Skeletal muscle satellite cell (primary cell): ENCODE measurements at regions not wholly inside any gene's neighbourhood (a gene's known extent, or its start where the extent isn't known, plus 50 kb on each side); places are given as distances from the start of the nearest gene placed in this dataset.
"Not testable (repeated sequence)": the region's sequence is repeated elsewhere in the genome, so short reads cannot be mapped to it uniquely, and the experiment has no call there.

Experiments
- H3K27me3 ChIP-seq: 2 replicates; pipeline ENCODE4 v1.7.0; 2013; ENCODE audit warnings: low read length; ENCODE audit not compliant: control insufficient read depth, insufficient read depth
- H3K36me3 ChIP-seq: 2 replicates; pipeline ENCODE4 v1.7.0; 2013; ENCODE audit warnings: mild to moderate bottlenecking, control low read depth, low read length; ENCODE audit not compliant: insufficient read depth
- H3K4me1 ChIP-seq: 2 replicates; pipeline ENCODE4 v1.7.0; 2013; ENCODE audit warnings: low read length; ENCODE audit not compliant: control insufficient read depth, insufficient read depth
- H3K4me2 ChIP-seq: 2 replicates; pipeline ENCODE4 v1.7.0; 2013; ENCODE audit warnings: mild to moderate bottlenecking, low read length
- H3K4me3 ChIP-seq: 2 replicates; pipeline ENCODE4 v1.7.0; 2013; ENCODE audit warnings: low read length
- H3K9ac ChIP-seq: 2 replicates; pipeline ENCODE4 v1.7.0; 2013; ENCODE audit warnings: mild to moderate bottlenecking, low read depth, low read length, moderate library complexity
- H3K9me3 ChIP-seq: replicated peaks from 2 replicates; pipeline ENCODE4 v1.7.0; 2013; ENCODE audit warnings: mild to moderate bottlenecking, control low read depth, low read length

DNA sequence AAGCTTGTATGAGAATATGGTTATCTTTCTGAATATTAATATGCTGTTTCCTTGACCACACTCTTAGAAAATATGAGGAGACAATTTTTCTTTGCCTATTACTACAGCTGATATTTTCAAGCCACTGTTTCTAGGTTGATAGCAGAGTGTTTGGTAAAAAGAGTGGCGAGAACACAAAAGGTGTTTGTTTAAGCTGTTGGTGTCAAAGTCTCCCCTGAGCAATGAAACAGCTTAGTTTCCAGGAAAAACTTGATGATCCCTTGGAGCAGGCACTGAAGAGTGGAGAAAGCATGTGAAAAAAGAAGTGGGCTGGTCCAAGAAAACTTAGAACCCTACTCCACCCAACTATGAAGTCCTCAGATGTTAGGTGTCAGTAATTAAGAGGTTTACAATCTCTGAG lies 182.7 kb downstream of the TFAP2B start:
- Histone ChIP-seq H3K4me1 (no peaks in the 10 kb centered on the region), H3K9me3 (no peaks in the 10 kb centered on the region), H3K27me3 (no peaks in the 10 kb centered on the region), H3K9ac (no peak overlapping the region), H3K36me3 (no peaks in the 10 kb centered on the region), H3K4me2 (no peak overlapping the region), H3K4me3 (no peak overlapping the region)

- Histone ChIP-seq H3K27me3 (no peaks in the 10 kb centered on the region), H3K9ac (no peak overlapping the region), H3K9me3 (no peaks in the 10 kb centered on the region), H3K36me3 (no peaks in the 10 kb centered on the region), H3K4me1 (no peaks in the 10 kb centered on the region), H3K4me2 (no peak overlapping the region), H3K4me3 (no peak overlapping the region)
These were observed 185.7 kb downstream of the TFAP2B start for GRCh38 chr6:51004380-51004779.

GRCh38 chr6:51005779-51006178 lies 187.1 kb downstream of the TFAP2B start:
- Histone ChIP-seq H3K27me3 (no peaks in the 10 kb centered on the region), H3K4me1 (no peaks in the 10 kb centered on the region), H3K36me3 (no peaks in the 10 kb centered on the region), H3K9me3 (no peaks in the 10 kb centered on the region), H3K4me3 (no peak overlapping the region), H3K4me2 (no peak overlapping the region), H3K9ac (no peak overlapping the region)

GRCh38 chr6:51007237-51007636 lies 188.6 kb downstream of the TFAP2B start:
- no peak overlapping the region for H3K9ac ChIP-seq
- H3K4me1 ChIP-seq, result no peaks in the 10 kb centered on the region
- no peaks in the 10 kb centered on the region for H3K27me3 ChIP-seq
- H3K36me3 ChIP-seq, result no peaks in the 10 kb centered on the region
- no peak overlapping the region for H3K4me3 ChIP-seq
- no peak overlapping the region for H3K4me2 ChIP-seq
- no peaks in the 10 kb centered on the region for H3K9me3 ChIP-seq

- not testable (repeated sequence) for H3K4me3 ChIP-seq, H3K4me1 ChIP-seq, H3K9me3 ChIP-seq, H3K4me2 ChIP-seq, H3K9ac ChIP-seq, H3K36me3 ChIP-seq, H3K27me3 ChIP-seq
These were observed 190.0 kb downstream of the TFAP2B start for GRCh38 chr6:51008693-51009092.

GRCh38 chr6:51013376-51013775 lies 194.7 kb downstream of the TFAP2B start:
- no peaks in the 10 kb centered on the region for H3K9me3 ChIP-seq

GRCh38 chr6:51015394-51015793 lies 196.7 kb downstream of the TFAP2B start:
- no peaks in the 10 kb centered on the region for H3K9me3 ChIP-seq
- no peaks in the 10 kb centered on the region for H3K4me1 ChIP-seq
- H3K4me2 ChIP-seq, result no peak overlapping the region
- H3K27me3 ChIP-seq, result no peaks in the 10 kb centered on the region
- H3K4me3 ChIP-seq, result no peak overlapping the region
- no peaks in the 10 kb centered on the region for H3K36me3 ChIP-seq
- no peak overlapping the region for H3K9ac ChIP-seq

More at GRCh38 chr6:51013376-51013775, 194.7 kb downstream of the TFAP2B start:
- no peaks in the 10 kb centered on the region for H3K4me1 ChIP-seq
- H3K4me2 ChIP-seq, result no peak overlapping the region
- H3K27me3 ChIP-seq, result no peaks in the 10 kb centered on the region
- H3K9ac ChIP-seq, result no peak overlapping the region
- no peaks in the 10 kb centered on the region for H3K36me3 ChIP-seq
- H3K4me3 ChIP-seq, result no peak overlapping the region

DNA sequence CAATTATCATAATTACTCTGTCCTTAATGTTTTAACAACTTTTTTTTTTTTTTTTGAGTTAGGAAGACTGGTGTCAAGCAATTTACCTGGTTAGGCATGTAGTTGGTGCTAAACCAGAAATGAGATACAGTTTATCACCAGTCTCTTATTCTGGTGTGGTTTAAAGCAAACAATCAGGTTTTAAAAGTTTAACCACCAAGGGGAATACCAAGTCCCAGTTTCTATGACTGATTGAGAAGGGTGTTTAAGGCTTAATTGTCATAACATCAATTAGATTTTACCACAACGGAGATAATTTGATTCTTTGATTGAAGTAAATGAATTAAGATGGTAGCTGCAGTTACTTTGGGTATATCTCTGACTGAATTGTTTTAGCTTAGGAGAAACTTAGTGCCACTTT lies 197.8 kb downstream of the TFAP2B start:
- Histone ChIP-seq H3K4me3 (no peak overlapping the region), H3K9ac (no peak overlapping the region), H3K9me3 (no peaks in the 10 kb centered on the region), H3K4me2 (no peak overlapping the region), H3K4me1 (no peaks in the 10 kb centered on the region), H3K27me3 (no peaks in the 10 kb centered on the region), H3K36me3 (no peaks in the 10 kb centered on the region)

GRCh38 chr6:51019806-51020205 lies 201.1 kb downstream of the TFAP2B start:
- Histone ChIP-seq H3K27me3 (no peaks in the 10 kb centered on the region), H3K36me3 (no peaks in the 10 kb centered on the region), H3K9ac (no peak overlapping the region), H3K4me2 (no peak overlapping the region), H3K9me3 (no peaks in the 10 kb centered on the region), H3K4me1 (peaks cover 7% of the 10 kb centered on the region), H3K4me3 (no peak overlapping the region)

GRCh38 chr6:51021171-51021570 lies 202.5 kb downstream of the TFAP2B start:
- no peaks in the 10 kb centered on the region for H3K36me3 ChIP-seq
- no peaks in the 10 kb centered on the region for H3K27me3 ChIP-seq
- H3K4me1 ChIP-seq, result peaks cover 16% of the 10 kb centered on the region
- no peak overlapping the region for H3K4me3 ChIP-seq
- H3K9me3 ChIP-seq, result no peaks in the 10 kb centered on the region
- no peak overlapping the region for H3K9ac ChIP-seq
- no peak overlapping the region for H3K4me2 ChIP-seq

GRCh38 chr6:51024126-51024525 lies 205.5 kb downstream of the TFAP2B start:
- no peaks in the 10 kb centered on the region for H3K9me3 ChIP-seq
- H3K4me2 ChIP-seq, result no peak overlapping the region
- H3K9ac ChIP-seq, result no peak overlapping the region
- H3K36me3 ChIP-seq, result no peaks in the 10 kb centered on the region
- H3K27me3 ChIP-seq, result no peaks in the 10 kb centered on the region
- H3K4me3 ChIP-seq, result no peak overlapping the region
- H3K4me1 ChIP-seq, result peaks cover 36% of the 10 kb centered on the region

- H3K4me3 ChIP-seq, result no peak overlapping the region
- no peak overlapping the region for H3K9ac ChIP-seq
- no peaks in the 10 kb centered on the region for H3K9me3 ChIP-seq
- H3K4me1 ChIP-seq, result peaks cover 47% of the 10 kb centered on the region
- no peaks in the 10 kb centered on the region for H3K36me3 ChIP-seq
- no peak overlapping the region for H3K4me2 ChIP-seq
- H3K27me3 ChIP-seq, result no peaks in the 10 kb centered on the region
These were observed 206.6 kb downstream of the TFAP2B start for GRCh38 chr6:51025082-51025777.
